GM23248 (cell line): ENCODE measurements at regions not wholly inside any gene's neighbourhood (a gene's known extent, or its start where the extent isn't known, plus 50 kb on each side); places are given as distances from the start of the nearest gene placed in this dataset.

Source experiments
- EZH2 ChIP-seq: fragments of 200-600 bp; sonication (generic); IDR thresholded peaks from 2 replicates; pipeline ENCODE4 v1.6.1; 2018; ENCODE audit warnings: antibody characterized with exemption, mild to moderate bottlenecking; ENCODE audit not compliant: insufficient read depth, poor library complexity, severe bottlenecking
- EZH2phosphoT487 ChIP-seq: fragments of 200-600 bp; sonication (generic); IDR thresholded peaks from 2 replicates; pipeline ENCODE4 v1.6.1; 2018; ENCODE audit warnings: antibody characterized with exemption, moderate library complexity, mild to moderate bottlenecking, low read depth; ENCODE audit not compliant: insufficient read depth

- TF ChIP-seq EZH2, result no peak
- TF ChIP-seq EZH2phosphoT487, result no peak
Measured at GRCh38 chr2:40758401-40759155, 306.7 kb upstream of the SLC8A1 start.
